ENCODE measurements at regions not wholly inside any gene's neighbourhood (a gene's known extent, or its start where the extent isn't known, plus 50 kb on each side); places are given as distances from the start of the nearest gene placed in this dataset.
A peak's percentile ranks its signal among the peaks of the same experiment; 100 is the strongest.

DNA sequence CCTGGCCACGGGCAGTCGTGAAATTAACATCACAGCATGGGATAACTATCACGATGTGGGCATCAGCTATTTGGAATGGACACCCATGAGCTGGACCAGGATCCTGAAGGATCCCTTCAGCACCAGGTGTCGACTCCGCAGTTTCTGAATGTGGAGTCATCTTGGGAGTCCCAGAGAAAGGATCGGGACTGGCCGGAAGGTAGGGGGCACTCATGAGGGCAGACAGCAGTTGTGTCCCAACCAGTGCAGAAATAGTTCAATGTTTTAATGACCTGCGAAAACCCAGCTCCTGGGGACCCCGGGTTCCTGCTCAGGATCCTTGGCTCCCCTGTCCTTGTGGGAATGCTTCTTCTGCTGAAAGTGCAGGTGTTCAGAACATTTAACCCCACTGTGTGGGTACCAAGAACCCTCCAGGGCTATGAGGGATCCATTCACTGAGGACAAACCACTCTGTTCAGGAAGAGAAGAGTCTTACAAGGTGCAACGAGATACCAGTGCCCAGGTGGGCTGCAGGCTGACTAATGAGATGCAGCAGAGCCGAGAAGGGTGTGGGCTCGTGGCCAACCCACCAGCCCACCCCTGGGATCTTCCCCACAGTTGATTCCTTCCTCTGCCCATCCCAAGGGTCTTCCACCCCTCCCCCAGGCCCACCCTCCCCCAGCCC is 154.8 kb downstream of the SALL1 start:
- WGBS, 2 experiments (ENCODE audit: extremely low coverage in 1 of 2, insufficient coverage in 1 of 2, insufficient read length in 1 of 2, insufficient replicate concordance in 2 of 2, low coverage in 1 of 2, low lambda C conversion rate in 2 of 2, missing lambda C conversion rate in 1 of 2): 91% methylated on average over 11 of the region's 12 CpGs; no CpG with 5 or more reads in 1 of the 2 experiments
- Histone ChIP-seq H3K56ac (replicated peaks; ENCODE audit: insufficient read length, low read depth, low read length) (no peak overlapping the region), H3K18ac (ENCODE audit: extremely low read depth, low read length) (no peak overlapping the region), H3K4me3 (ENCODE audit: extremely low read depth in 1 of 4, insufficient read depth in 2 of 4, low read depth in 3 of 4, low read length in 4 of 4) (no peak overlapping the region), H4K20me1 (replicated peaks in 1 of 2; ENCODE audit: control insufficient read depth in 1 of 2, insufficient read depth in 2 of 2, low read length in 2 of 2) (no peaks in the 10 kb centered on the region), H4K5ac (ENCODE audit: insufficient read length, low read depth, low read length) (no peak overlapping the region), H2BK20ac (ENCODE audit: low read length) (no peak overlapping the region), H3K9me3 (ENCODE audit: insufficient read depth in 2 of 2, low read depth in 1 of 2, low read length in 1 of 2) (no peaks in the 10 kb centered on the region), H3K36me3 (ENCODE audit: control insufficient read depth in 2 of 4, insufficient read depth in 4 of 4, low read length in 3 of 4) (no peaks in the 10 kb centered on the region), H3K4ac (replicated peaks; ENCODE audit: insufficient read length, low read depth, low read length) (no peak overlapping the region), H2BK5ac (ENCODE audit: low read depth, low read length) (no peak overlapping the region), H3K23me2 (ENCODE audit: low read depth, low read length) (no peaks in the 10 kb centered on the region; the same call in 1 of the 2 replicates), H4K91ac (replicated peaks; ENCODE audit: insufficient read length, low read length) (no peak overlapping the region), H3K14ac (ENCODE audit: insufficient read length) (no peak overlapping the region), H2BK120ac (replicated peaks; ENCODE audit: low read depth, low read length) (no peak overlapping the region), H3K4me1 (replicated peaks in 1 of 4; ENCODE audit: control insufficient read depth in 3 of 4, insufficient read depth in 4 of 4, low read length in 3 of 4) (no peaks in the 10 kb centered on the region), H3K23ac (ENCODE audit: insufficient read length) (no peak overlapping the region), H3K79me2 (ENCODE audit: control insufficient read depth in 1 of 2, insufficient read depth in 2 of 2, low read length in 2 of 2) (no peaks in the 10 kb centered on the region), H2BK12ac (ENCODE audit: low read depth, low read length) (no peak overlapping the region), H3K79me1 (ENCODE audit: low read depth, low read length) (no peaks in the 10 kb centered on the region), H3K9ac (replicated peaks in 1 of 4; ENCODE audit: extremely low read depth in 1 of 4, low read depth in 3 of 4, low read length in 3 of 4) (no peak overlapping the region), H4K8ac (ENCODE audit: extremely low read depth, insufficient read depth, low read length) (no peak overlapping the region), H3K27ac (ENCODE audit: low read depth, low read length) (no peak overlapping the region), H2BK15ac (ENCODE audit: low read length) (no peak overlapping the region), H2AFZ (ENCODE audit: low read length) (0 out of 2 replicates have a peak overlapping the region, but pooled peaks have one; percentile 54), H3K4me2 (ENCODE audit: insufficient read depth in 1 of 2, low read depth in 2 of 2, low read length in 2 of 2) (no peak overlapping the region), H2AK5ac (ENCODE audit: low read depth, low read length) (no peak overlapping the region), H3K27me3 (replicated peaks in 1 of 4; ENCODE audit: control insufficient read depth in 3 of 4, extremely low read depth in 1 of 4, insufficient read depth in 3 of 4, low read length in 3 of 4) (no peaks in the 10 kb centered on the region)
- DNase-seq (ENCODE audit: low read depth in 1 of 2, low spot score in 2 of 2): no peak
- TF ChIP-seq SIRT6 (IDR thresholded peaks at IDR 0.05; ENCODE audit: low read length) (no peak), KDM5A (IDR thresholded peaks at IDR 0.05; ENCODE audit: low read length) (no peak), HDAC6 (IDR thresholded peaks at IDR 0.05; ENCODE audit: low read depth, low read length) (no peak), POLR2AphosphoS5 (IDR thresholded peaks at IDR 0.05; ENCODE audit: low read depth, low read length) (no peak), SP4 (IDR thresholded peaks at IDR 0.05; ENCODE audit: low read length) (no peak), SAP30 (IDR thresholded peaks at IDR 0.05; ENCODE audit: insufficient read depth, insufficient replicate concordance, low read length) (no peak)
- TF ChIP-seq, protein P1, sequence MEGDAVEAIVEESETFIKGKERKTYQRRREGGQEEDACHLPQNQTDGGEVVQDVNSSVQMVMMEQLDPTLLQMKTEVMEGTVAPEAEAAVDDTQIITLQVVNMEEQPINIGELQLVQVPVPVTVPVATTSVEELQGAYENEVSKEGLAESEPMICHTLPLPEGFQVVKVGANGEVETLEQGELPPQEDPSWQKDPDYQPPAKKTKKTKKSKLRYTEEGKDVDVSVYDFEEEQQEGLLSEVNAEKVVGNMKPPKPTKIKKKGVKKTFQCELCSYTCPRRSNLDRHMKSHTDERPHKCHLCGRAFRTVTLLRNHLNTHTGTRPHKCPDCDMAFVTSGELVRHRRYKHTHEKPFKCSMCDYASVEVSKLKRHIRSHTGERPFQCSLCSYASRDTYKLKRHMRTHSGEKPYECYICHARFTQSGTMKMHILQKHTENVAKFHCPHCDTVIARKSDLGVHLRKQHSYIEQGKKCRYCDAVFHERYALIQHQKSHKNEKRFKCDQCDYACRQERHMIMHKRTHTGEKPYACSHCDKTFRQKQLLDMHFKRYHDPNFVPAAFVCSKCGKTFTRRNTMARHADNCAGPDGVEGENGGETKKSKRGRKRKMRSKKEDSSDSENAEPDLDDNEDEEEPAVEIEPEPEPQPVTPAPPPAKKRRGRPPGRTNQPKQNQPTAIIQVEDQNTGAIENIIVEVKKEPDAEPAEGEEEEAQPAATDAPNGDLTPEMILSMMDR (IDR thresholded peaks at IDR 0.05; ENCODE audit: control extremely low read depth in 1 of 3, insufficient read depth in 1 of 3, low read depth in 1 of 3, low read length in 3 of 3): peak in 1 of 3 experiments; percentile 12; a peak in 1 of 4 replicates
- FAIRE-seq: no peak
- CTCF ChIA-PET (ENCODE audit: partially characterized antibody): interaction anchor here (0.6 to 2.4 kb wide), 5 partner anchors 12 to 53 kb away, joined by 3 to 7 read pairs (median 4); no protein-coding TSS in a partner anchor
- POLR2A ChIA-PET (ENCODE audit: partially characterized antibody): no interaction called here
